ENCODE measurements at regions not wholly inside any gene's neighbourhood (a gene's known extent, or its start where the extent isn't known, plus 50 kb on each side); places are given as distances from the start of the nearest gene placed in this dataset.
A peak's percentile ranks its signal among the peaks of the same experiment; 100 is the strongest.

GRCh38 chr9:129496473-129497004 lies 124.4 kb downstream of the C9orf50 start:
- dilution Hi-C loops (cut with MboI; ENCODE audit: extremely low pct_ligation_motif_present, low sequenced_read_pairs) (no loop called here), intact Hi-C loops (cut with micrococcal nuclease) (loop anchor here (1.0 to 2.0 kb wide), 7 partner anchors 13 to 353 kb away; no protein-coding TSS in a partner anchor)
- Histone ChIP-seq H3K9ac (replicated peaks; ENCODE audit: extremely low read depth, insufficient read depth, low read length) (peak overlapping the region; percentile 82), H3K27ac (ENCODE audit: insufficient read depth, low read depth, low read length) (peak overlapping the region; percentile 72), H3K4me2 (ENCODE audit: insufficient read depth, low read length) (peak overlapping the region; percentile 47), H3K9me3 (replicated peaks; ENCODE audit: control insufficient read depth, insufficient read depth, low read length) (no peaks in the 10 kb centered on the region), H3K4me1 (ENCODE audit: control insufficient read depth, extremely low read depth, insufficient read depth, low read length) (peaks cover 22% of the 10 kb centered on the region), H3K79me2 (ENCODE audit: control insufficient read depth, insufficient read depth, low read length) (no peaks in the 10 kb centered on the region), H3K4me3 (replicated peaks in 1 of 3; ENCODE audit: insufficient read depth in 1 of 3, low read depth in 1 of 3, low read length in 3 of 3) (peak overlapping the region; percentile 26 to 55 (median 40)), H3K9me1 (replicated peaks; ENCODE audit: control insufficient read depth, extremely low read depth, insufficient read depth, low read length) (no peaks in the 10 kb centered on the region), H4K20me1 (replicated peaks; ENCODE audit: control insufficient read depth, extremely low read depth, insufficient read depth, low read length) (no peaks in the 10 kb centered on the region), H2AFZ (ENCODE audit: low read depth, low read length) (peak overlapping the region; percentile 72), H3K27me3 (ENCODE audit: control insufficient read depth in 2 of 2, insufficient read depth in 2 of 2, low read length in 2 of 2) (no peaks in the 10 kb centered on the region), H3K36me3 (ENCODE audit: control insufficient read depth in 2 of 2, extremely low read depth in 1 of 2, insufficient read depth in 2 of 2, low read length in 2 of 2) (peaks cover 0 to 2% of the 10 kb centered on the region in 2 experiments)
- ChIA-PET POLR2A (interaction anchor here (0.6 to 2.2 kb wide), 12 partner anchors 10 to 357 kb away, joined by 3 to 24 read pairs (median 5); partner anchors contain the start of gene IER5L), CTCF (interaction anchor here (0.7 to 4.1 kb wide), 16 partner anchors 10 to 365 kb away, joined by 3 to 24 read pairs (median 4); partner anchors contain the start of gene IER5L)
- FAIRE-seq, result peak; percentile 91
- TF ChIP-seq POLR2AphosphoS5 (IDR thresholded peaks at IDR 0.05; ENCODE audit: insufficient read depth, low read depth, low read length) (no peak), FOS (IDR thresholded peaks at IDR 0.05; ENCODE audit: borderline replicate concordance, insufficient read depth, low read length) (peak; percentile 61)
- peak; percentile 92 for DNase-seq (ENCODE audit: low read depth, low spot score)
- BruUV-seq (replicated peaks), result no TSS peak

DNA sequence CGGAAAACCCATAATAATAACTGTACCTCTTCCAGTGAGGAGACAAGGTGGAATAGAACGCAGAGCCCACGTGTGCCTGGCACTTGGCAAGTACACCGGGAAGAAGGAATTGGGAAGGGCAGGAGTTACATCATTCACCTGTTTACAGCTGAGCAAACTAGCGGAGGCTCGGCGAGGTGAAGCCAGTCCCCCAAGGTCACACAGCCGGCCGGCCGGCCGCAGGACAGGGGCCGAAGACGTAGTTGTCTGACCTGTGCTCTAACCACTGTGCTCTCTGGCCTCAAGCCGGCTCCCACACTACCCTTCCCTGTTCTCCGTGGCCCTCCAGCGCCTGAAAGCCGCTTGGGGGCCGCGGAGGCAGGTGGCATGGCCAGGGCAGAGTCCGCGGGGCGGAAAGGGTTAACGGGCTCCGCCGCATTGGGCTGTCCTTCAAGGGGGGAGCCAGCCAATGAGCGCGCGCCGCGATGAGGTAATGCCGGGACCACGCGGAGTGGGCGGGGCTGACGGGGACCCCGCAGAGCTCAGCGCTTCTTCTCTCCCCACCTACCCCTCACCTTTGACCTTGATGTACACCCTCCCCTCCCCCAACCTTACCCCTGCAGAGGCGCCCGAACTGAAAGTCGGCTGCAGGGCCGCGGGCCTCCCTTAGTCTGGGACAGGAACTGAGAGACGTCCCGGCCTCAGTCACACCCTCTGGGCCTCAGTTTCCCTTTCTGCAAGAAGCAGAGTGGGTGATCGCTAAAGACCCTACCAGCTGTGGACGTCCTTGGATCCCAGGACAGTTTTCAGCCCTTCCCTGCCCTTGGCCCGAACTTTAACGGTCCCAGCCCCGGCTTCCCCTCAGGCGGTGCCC lies 125.1 kb downstream of the C9orf50 start:
- Histone ChIP-seq H3K9me1 (replicated peaks; ENCODE audit: control insufficient read depth, extremely low read depth, insufficient read depth, low read length) (no peaks in the 10 kb centered on the region), H3K79me2 (ENCODE audit: control insufficient read depth, insufficient read depth, low read length) (peaks cover 2% of the 10 kb centered on the region), H3K4me2 (ENCODE audit: insufficient read depth, low read length) (peak overlapping the region; percentile 53), H4K20me1 (replicated peaks; ENCODE audit: control insufficient read depth, extremely low read depth, insufficient read depth, low read length) (no peaks in the 10 kb centered on the region), H3K27ac (ENCODE audit: insufficient read depth, low read depth, low read length) (peak overlapping the region; percentile 72), H2AFZ (ENCODE audit: low read depth, low read length) (peak overlapping the region; percentile 72), H3K4me1 (ENCODE audit: control insufficient read depth, extremely low read depth, insufficient read depth, low read length) (peaks cover 29% of the 10 kb centered on the region), H3K4me3 (replicated peaks in 1 of 3; ENCODE audit: insufficient read depth in 1 of 3, low read depth in 1 of 3, low read length in 3 of 3) (peak overlapping the region in 2 of 3 experiments; percentile 26 to 37), H3K9me3 (replicated peaks; ENCODE audit: control insufficient read depth, insufficient read depth, low read length) (no peaks in the 10 kb centered on the region), H3K27me3 (ENCODE audit: control insufficient read depth in 2 of 2, insufficient read depth in 2 of 2, low read length in 2 of 2) (no peaks in the 10 kb centered on the region), H3K9ac (replicated peaks; ENCODE audit: extremely low read depth, insufficient read depth, low read length) (peak overlapping the region; percentile 82), H3K36me3 (ENCODE audit: control insufficient read depth in 2 of 2, extremely low read depth in 1 of 2, insufficient read depth in 2 of 2, low read length in 2 of 2) (peaks cover 0 to 2% of the 10 kb centered on the region in 2 experiments)
- peak; percentile 44 for TF ChIP-seq POLR2AphosphoS5 (IDR thresholded peaks at IDR 0.05; ENCODE audit: insufficient read depth, low read depth, low read length)
- no peak for TF ChIP-seq MYC (IDR thresholded peaks at IDR 0.05; ENCODE audit: low read depth, low read length)
- TF ChIP-seq GATA2 (IDR thresholded peaks at IDR 0.05; ENCODE audit: insufficient read depth, insufficient read length, low read depth, low read length), result no peak
- no peak for TF ChIP-seq JUN (IDR thresholded peaks at IDR 0.05; ENCODE audit: borderline replicate concordance, insufficient read depth, insufficient read length, low read depth)
- intact Hi-C loops (cut with micrococcal nuclease), result loop anchor here (1.0 to 2.0 kb wide), 7 partner anchors 13 to 353 kb away; no protein-coding TSS in a partner anchor
- BruUV-seq (replicated peaks), result TSS peak; percentile 61
- FAIRE-seq (peak; percentile 91), DNase-seq (ENCODE audit: low read depth, low spot score) (peak; percentile 85)
- dilution Hi-C loops (cut with MboI; ENCODE audit: extremely low pct_ligation_motif_present, low sequenced_read_pairs), result no loop called here
- ChIA-PET POLR2A (interaction anchor here (0.6 to 2.2 kb wide), 13 partner anchors 10 to 356 kb away, joined by 3 to 24 read pairs (median 4); partner anchors contain the start of gene IER5L), CTCF (interaction anchor here (0.7 to 4.1 kb wide), 18 partner anchors 10 to 364 kb away, joined by 3 to 24 read pairs (median 6); partner anchors contain the start of gene IER5L)

All from endothelial cell of umbilical vein (primary cell).